Hematopoietic multipotent progenitor cell treated with erythropoietin and hydrocortisone succinate and interleukin-3 and kit ligand, for 6 days (in vitro differentiated cells): ENCODE measurements at regions not wholly inside any gene's neighbourhood (a gene's known extent, or its start where the extent isn't known, plus 50 kb on each side); places are given as distances from the start of the nearest gene placed in this dataset.
"Not testable (repeated sequence)": the region's sequence is repeated elsewhere in the genome, so short reads cannot be mapped to it uniquely, and the experiment has no call there.

Source experiments
- DNase-seq: peaks from one replicate; pipeline ENCODE4 v3.0.0-alpha.2; 2015

DNA sequence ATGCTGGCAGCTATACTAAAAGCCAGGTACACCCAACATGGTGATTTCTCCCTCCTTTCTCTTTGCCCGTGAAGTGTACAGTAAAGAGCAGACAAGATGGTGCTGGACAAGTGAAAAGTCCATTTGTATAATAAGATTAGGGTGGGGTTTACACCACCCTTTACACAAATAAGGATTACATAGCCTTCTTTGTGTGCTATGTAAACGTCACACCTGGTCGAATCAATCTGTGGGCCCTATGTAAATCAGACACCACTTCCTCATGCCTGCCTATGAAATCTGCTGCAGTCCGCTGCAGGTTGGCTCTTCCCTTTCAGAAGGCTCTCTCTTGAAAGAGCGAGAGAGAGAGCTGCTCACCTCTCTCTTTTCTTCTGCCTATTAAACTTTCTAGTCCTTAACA, 1054.3 kb upstream of the SLC39A10 start:
- DNase-seq = no peak

DNA sequence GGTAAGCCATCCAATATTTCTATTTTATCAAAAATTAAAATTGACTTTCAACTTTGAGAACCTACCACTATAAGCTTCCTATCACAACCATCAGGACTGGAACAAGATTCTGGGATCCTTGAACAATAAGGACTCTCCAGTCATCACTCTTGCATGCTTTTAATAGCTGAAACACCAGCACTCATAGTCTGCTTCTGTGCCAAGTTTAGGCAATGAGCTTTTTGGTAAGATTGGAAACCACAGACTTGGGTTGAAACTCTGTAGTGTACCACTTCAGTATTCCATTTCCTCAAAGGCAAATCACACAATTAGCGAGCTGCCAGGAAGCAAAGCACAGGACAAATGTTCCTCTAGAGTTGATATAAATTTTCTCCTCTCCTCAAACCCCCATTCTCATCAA, 1065.8 kb upstream of the SLC39A10 start:
- no peak for DNase-seq

- no peak for DNase-seq
These were observed 1069.2 kb upstream of the SLC39A10 start for GRCh38 chr2:194587739-194588270.

DNA sequence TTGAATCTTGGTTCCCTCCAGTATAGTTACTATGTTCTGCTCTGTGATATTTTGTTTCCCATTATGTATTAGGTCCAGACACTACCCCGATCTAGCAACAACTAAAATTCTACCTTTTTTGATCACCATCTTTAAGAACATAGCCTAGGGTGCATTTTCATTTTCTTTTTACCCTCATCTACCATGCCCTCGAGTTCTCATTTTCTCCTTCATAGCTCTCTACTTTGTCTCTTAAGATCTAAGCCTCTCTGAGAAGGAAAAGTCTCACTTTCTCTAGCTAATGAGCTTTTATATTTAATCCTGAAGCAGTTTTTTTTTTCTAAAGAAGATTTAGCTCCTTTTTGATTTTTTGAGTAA, 1089.4 kb upstream of the SLC39A10 start:
- no peak for DNase-seq

GRCh38 chr2:194566907-194567660, 1089.9 kb upstream of the SLC39A10 start:
- DNase-seq = no peak

DNA sequence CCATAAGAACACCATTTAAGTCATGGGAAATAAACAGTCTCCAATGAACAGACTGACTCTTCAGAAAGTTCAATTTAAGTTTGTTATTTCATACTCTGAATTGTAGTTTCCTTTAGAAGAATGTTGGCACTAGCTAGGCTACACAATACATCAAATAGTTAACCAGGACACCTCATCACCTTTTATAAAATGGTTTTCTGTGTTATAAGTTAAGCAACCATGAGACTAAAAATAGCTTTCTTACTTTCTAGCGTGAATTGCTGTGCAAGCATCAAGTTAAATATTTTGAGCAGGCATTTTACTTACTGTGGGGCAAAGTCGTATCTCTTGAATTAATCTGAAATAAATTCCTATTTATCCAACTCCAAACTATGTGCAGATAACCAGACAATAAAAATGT, 1092.6 kb upstream of the SLC39A10 start:
- no peak for DNase-seq

DNA sequence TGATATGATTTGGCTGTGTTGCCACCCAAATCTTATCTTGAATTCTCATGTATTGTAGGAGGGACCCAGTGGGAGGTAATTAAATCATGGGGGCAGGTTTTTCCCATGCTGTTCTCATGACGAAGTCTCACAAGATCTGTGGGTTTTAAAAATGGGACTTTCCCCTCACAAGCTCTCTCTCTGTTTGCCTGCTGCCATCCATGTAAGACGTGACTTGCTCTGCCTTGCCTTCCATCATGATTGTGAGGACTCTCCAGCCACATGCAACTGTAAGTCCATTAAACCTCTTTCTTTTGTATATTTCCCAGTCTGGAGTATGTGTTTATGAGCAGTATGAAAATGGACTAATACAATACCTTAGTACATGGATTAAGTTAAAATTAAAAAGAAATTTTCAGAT, 1094.7 kb upstream of the SLC39A10 start:
- DNase-seq = no peak

GRCh38 chr2:194559964-194560363, 1097.1 kb upstream of the SLC39A10 start:
- DNase-seq = no peak

GRCh38 chr2:194559523-194559922, 1097.5 kb upstream of the SLC39A10 start:
- DNase-seq = no peak

GRCh38 chr2:194557993-194558392, 1099.0 kb upstream of the SLC39A10 start:
- no peak for DNase-seq

- no peak for DNase-seq
These were observed 1100.4 kb upstream of the SLC39A10 start for GRCh38 chr2:194556629-194557028.

DNA sequence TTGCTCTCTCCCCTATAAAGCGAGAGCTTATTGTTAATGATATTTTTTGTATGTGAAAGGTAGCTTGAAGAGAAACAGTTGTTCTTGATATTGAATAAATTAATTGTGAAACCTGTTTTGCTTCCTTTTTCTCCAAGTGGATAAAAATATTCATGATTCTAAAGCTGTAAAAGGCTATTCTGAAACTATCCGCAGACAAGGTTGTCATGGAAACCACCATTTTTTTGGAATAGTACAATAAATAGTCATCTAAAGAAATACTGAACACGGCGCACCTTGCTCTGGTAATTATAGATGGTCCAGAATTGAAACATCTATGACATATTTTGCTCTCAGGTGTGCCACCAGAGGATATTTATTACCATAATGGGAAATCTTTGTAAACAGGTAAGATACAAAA, 1103.0 kb upstream of the SLC39A10 start:
- no peak for DNase-seq

DNA sequence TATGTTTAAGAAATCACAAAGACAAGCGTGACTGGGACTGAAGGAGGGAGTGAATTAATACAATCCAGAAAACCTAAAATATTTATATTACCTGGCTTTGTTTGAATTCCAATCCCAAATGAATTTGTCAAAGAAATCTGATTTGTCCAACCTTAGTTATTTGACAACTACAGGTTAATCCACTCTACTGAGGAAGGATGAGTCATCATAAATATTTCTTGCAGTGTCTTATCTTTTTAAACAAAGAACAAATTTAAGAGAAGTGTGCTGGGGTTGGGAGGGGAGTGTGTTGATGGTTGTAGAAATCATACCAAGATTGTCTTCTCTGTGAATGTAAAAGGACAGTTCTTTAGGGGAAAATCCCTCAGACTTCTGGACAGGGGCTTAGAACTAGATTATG, 1106.3 kb upstream of the SLC39A10 start:
- peak; percentile 12 for DNase-seq

- DNase-seq = no peak
These were observed 1107.6 kb upstream of the SLC39A10 start for GRCh38 chr2:194549387-194549786.

DNA sequence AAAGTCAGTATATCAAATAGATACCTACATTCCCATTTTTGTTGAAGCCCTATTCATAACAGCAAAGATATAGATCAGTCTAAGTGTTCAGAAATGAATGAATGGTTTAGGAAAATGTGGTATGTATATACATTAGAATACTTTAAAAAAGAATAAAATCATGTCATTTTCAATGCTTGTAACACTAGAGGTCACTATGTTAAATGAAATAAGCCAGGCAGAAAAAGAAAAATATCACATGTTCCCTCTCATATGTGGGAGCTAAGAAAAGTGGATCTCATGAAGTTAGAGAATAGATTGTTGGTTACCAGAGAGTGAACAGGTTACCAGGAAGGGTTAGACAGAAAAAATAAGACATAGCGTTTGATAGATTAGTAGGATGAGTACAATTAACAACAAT, 1111.0 kb upstream of the SLC39A10 start:
- DNase-seq = peak; percentile 23

- DNase-seq = no peak
These were observed 1117.6 kb upstream of the SLC39A10 start for GRCh38 chr2:194539425-194539824.

GRCh38 chr2:194526121-194526520, 1130.9 kb upstream of the SLC39A10 start:
- no peak for DNase-seq

DNA sequence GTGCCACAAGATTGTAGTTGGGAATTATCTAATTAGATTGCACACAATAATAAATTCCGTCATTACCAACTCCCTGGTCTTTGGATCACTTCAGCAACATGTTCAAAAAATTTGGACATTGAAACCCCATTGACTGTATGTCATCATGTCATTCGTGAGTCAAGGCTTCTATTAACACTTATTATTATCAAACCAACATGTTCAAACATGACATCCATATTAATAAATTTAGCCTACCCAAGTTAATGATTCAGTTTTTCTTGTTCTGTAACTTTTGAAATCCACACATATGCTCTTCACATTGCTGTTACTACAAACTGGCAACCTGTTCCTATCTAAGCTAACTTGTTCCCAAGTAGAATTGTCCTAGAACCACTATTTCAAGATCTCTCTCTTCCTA, 1142.7 kb upstream of the SLC39A10 start:
- DNase-seq = no peak

GRCh38 chr2:194511070-194511469, 1146.0 kb upstream of the SLC39A10 start:
- not testable (repeated sequence) for DNase-seq

DNA sequence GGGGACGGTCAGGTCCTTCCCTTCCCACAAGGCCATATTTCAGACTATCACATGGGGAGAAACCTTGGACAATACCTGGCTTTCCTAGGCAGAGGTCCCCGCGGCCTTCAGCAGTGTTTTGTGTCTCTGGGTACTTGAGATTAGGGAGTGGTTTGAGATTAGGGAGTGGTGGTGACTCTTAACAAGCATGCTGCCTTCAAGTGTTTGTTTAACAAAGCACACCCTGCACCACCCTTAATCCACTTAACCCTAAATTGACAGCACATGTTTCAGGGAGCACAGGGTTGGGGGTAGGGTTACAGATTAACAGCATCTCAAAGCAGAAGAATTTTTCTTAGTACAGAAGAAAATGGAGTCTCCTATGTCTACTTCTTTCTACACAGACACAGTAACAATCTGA, 1152.2 kb upstream of the SLC39A10 start:
- not testable (repeated sequence) for DNase-seq

GRCh38 chr2:194495046-194495445, 1162.0 kb upstream of the SLC39A10 start:
- no peak for DNase-seq

- no peak for DNase-seq
These were observed 1162.6 kb upstream of the SLC39A10 start for GRCh38 chr2:194494401-194494800.

- DNase-seq = no peak
These were observed 1165.5 kb upstream of the SLC39A10 start for GRCh38 chr2:194491409-194492115.

DNA sequence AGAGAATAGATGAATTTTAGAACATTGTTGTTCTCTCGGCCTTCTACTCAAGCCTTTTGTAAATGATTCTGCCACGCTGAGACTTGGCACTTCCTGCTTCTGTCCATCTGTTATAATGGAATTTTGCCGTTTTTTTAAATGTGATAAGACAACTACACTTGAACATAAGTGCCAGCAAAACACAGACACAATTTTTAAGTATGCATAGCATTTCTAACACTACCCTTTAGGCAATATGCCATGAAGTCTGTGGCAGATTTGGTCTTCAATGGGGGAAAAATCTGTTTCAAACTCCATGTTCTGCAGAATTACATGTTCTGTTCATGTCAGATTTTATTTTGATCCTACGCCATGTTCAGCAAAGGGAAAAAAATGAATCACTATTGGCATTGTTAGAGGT, 1170.7 kb upstream of the SLC39A10 start:
- DNase-seq = no peak
